ENCODE measurements at regions not wholly inside any gene's neighbourhood (a gene's known extent, or its start where the extent isn't known, plus 50 kb on each side); places are given as distances from the start of the nearest gene placed in this dataset.

DNA sequence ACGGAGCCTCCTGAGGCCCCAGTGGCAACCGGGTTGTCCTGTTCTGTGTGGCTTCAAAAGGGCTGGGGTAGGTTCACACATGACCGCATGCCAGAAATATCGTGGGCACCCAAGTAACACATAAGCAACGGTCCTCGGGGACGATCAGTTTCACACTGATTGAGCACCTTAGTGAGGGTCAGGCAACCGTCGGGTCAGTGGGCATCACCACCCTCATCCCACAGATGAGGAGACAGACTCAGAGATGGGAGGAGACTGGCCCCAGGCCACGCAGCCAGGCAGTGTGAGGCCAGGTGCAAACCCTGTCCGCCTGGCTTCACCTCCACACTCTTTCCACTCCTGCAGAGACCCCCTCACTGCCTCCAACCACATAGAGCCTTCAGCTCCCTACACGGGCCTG lies 309.8 kb downstream of the MATN1 start:
- TF ChIP-seq, protein P1, sequence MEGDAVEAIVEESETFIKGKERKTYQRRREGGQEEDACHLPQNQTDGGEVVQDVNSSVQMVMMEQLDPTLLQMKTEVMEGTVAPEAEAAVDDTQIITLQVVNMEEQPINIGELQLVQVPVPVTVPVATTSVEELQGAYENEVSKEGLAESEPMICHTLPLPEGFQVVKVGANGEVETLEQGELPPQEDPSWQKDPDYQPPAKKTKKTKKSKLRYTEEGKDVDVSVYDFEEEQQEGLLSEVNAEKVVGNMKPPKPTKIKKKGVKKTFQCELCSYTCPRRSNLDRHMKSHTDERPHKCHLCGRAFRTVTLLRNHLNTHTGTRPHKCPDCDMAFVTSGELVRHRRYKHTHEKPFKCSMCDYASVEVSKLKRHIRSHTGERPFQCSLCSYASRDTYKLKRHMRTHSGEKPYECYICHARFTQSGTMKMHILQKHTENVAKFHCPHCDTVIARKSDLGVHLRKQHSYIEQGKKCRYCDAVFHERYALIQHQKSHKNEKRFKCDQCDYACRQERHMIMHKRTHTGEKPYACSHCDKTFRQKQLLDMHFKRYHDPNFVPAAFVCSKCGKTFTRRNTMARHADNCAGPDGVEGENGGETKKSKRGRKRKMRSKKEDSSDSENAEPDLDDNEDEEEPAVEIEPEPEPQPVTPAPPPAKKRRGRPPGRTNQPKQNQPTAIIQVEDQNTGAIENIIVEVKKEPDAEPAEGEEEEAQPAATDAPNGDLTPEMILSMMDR (IDR thresholded peaks at IDR 0.05; ENCODE audit: borderline replicate concordance, insufficient read depth, low read depth, low read length) = no peak
- H3K4me3 ChIP-seq (ENCODE audit: low read depth, low read length) = no peak overlapping the region

DNA sequence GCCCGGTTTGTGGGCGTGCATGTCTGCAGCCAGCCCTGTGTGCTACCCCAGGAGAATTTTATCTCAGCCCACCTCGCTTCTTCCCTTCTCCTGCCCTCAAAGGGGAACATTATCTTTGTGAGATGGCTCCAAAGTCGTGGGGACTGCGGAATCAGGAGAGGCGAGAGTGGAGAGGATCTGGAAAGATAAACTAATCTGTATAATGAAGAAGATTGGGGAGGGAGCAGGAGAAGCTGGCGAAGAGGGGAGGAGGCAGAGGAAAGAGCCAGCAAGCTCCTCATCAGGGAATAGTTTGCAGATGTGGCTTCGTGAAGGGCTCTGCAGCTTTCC lies 310.3 kb downstream of the MATN1 start:
- TF ChIP-seq, protein P1 (IDR thresholded peaks at IDR 0.05; ENCODE audit: borderline replicate concordance, insufficient read depth, low read depth, low read length) = no peak
- no peak overlapping the region for H3K4me3 ChIP-seq (ENCODE audit: low read depth, low read length)

DNA sequence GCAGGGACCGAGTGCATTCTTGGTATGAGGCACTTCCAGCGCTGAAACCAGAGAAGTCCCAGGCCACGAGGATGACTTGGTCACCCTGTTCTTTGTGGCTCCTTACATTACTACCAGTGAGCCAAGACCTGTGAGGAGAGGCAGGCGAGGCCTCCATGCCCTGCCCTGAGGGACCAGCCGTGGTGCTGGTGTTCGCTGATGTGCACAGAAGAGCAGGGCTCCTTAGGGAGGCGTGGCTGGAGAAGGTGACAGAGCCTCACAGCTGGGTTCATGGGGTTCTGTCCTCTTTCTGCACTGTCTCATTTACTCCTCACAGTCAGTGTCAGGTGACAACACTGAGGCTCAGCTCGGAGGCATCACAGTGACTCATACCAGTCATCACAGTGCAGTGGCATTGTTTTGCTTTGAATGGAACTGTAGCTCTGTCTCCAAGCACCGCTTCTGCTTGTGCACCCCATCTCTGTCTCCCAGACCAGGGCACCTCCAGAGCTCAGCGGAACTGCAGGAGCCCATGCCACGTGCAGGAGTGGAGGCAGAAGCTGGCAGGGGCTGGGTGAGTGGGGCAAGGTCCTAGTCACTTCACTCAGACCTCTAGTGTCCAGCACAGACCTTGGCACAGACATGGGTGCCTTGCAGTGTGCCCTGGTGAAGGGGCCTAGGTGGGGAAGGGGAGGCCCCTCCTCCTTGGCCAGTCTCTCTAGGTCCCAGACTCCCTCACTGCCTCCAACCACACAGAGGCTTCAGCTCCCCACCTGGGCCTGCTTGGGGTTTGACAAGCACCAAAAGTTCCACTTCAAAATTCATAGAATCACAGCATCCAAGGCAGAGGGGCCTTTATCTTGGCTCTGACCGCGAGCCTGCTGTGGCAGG lies 310.9 kb downstream of the MATN1 start:
- TF ChIP-seq, protein P1 (IDR thresholded peaks at IDR 0.05; ENCODE audit: borderline replicate concordance, insufficient read depth, low read depth, low read length) = no peak
- no peak overlapping the region for H3K4me3 ChIP-seq (ENCODE audit: low read depth, low read length)

DNA sequence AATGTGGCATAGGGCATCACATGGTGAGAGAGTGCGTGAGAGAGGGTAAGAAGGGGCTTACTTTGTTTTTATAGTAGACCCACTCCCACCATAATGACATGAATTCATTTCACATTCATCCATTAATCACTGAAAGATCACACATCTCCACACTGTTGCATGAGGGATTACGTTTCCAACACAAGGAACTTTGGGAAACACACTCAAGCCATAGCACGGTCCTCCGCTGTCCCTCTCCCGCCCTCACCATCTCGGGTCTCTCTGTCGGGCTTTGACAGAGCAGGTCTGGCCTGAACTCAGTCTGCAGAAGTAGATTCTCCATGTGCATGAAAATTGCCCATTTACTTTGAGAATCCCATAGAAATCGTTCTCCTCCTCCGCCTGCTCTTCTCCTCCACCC lies 312.2 kb downstream of the MATN1 start:
- H3K4me3 ChIP-seq (ENCODE audit: low read depth, low read length) = no peak overlapping the region
- TF ChIP-seq, protein P1 (IDR thresholded peaks at IDR 0.05; ENCODE audit: borderline replicate concordance, insufficient read depth, low read depth, low read length) = no peak

DNA sequence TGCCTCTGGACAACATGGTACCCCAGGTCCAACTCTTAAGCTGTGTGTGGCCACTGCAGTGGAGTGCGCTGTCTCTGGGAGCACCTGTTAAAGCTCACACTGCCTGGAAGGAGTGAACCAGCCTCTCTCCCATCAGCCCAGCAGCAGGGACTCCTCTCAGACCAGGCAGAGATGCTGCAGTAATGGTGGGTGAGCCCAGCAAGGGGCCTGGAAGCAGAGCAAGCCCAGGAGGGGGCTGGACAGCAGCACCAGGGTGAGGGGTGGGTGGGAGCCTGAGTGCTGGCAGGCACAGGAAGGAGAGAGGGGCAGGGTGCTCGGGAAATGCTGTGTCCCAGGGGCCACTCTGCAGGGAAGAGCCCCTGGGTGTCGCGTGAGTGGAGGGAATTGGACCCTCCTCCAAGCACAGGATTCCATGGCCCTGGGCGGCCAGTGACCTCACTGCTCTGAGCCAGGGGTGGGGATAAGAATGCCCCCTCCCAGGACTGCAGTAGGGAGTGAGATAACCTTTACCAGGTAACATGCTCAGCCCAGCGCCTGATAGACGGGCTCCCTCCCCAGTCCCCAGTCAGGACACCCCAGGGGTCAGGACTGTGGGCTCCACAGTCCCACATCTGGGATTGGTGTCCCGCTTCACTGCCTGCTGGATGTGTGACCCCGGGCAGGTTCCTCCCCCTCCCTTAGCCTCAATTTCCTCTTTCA lies 313.1 kb downstream of the MATN1 start:
- no peak overlapping the region for H3K4me3 ChIP-seq (ENCODE audit: low read depth, low read length)
- TF ChIP-seq, protein P1 (IDR thresholded peaks at IDR 0.05; ENCODE audit: borderline replicate concordance, insufficient read depth, low read depth, low read length) = no peak

DNA sequence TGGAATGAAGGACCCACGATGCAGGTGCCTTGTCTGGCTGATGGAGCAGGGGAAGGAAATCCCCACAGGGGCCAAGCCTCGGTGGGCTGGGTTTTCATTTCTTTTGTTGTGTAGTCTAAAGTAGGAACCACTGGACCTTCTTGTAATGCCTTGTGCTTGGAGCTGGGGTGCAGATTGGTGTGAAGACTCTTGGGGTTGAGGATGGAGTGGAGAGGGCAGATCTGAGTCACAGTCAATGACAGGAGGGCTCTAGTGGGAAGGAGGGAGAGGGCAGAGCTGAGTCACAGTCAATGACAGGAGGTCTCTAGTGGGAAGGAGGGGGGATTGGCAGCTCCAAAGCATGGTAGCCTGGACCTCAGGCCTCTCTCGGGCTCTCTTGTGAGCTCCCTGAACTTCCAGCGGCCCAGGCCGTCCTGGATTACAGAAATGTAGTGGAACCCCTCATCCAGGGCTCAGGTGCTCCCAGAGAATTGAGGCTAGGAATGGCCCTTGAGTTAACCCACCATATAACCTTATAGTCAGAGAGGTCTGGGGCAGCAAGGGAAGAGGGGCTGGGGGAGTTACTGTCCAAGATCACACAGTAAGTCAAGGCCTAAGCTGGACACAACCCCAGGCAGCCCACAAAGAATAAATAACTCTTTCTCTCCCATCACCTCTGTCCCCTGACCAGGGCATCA lies 313.8 kb downstream of the MATN1 start:
- TF ChIP-seq, protein P1 (IDR thresholded peaks at IDR 0.05; ENCODE audit: borderline replicate concordance, insufficient read depth, low read depth, low read length) = no peak

More for the DNA sequence above, 313.8 kb downstream of the MATN1 start:
- H3K4me3 ChIP-seq (ENCODE audit: low read depth, low read length) = no peak overlapping the region

Data from GM12875 (cell line).